Adrenal gland (tissue), 9 donors: ENCODE measurements at regions not wholly inside any gene's neighbourhood (a gene's known extent, or its start where the extent isn't known, plus 50 kb on each side); places are given as distances from the start of the nearest gene placed in this dataset.

Experiments
- DNase-seq, 7 donors: peaks; one replicate each; pipeline ENCODE4 v3.0.0-alpha.2; 2019 to 2020
- H3K27ac ChIP-seq, 5 donors: fragments of 200-600 bp; sonication (generic) in 4 of 5; 1 replicate in 3 of 5; 2 replicates in 2 of 5; pipeline versions ENCODE4 v1.5.1 to v1.8.0; 2016 to 2020; ENCODE audit warnings: mild to moderate bottlenecking in 1 of 5
- H3K27me3 ChIP-seq: fragments of 200-600 bp; 2 replicates; pipeline ENCODE4 v1.8.0; 2021
- H3K36me3 ChIP-seq, 2 donors: fragments of 200-600 bp; replicated peaks in 1 of 2; 1 replicate in 1 of 2; 2 replicates in 1 of 2; pipeline versions ENCODE4 v1.5.1 to v1.8.0; 2018 to 2022
- H3K4me1 ChIP-seq, 2 donors: fragments of 200-600 bp; replicated peaks in 1 of 2; 1 replicate in 1 of 2; 2 replicates in 1 of 2; pipeline versions ENCODE4 v1.5.1 to v1.8.0; 2018 to 2021
- H3K4me3 ChIP-seq, 4 donors: fragments of 200-600 bp; sonication (generic) in 3 of 4; one replicate each; pipeline ENCODE4 v1.5.1; 2016 to 2018
- H3K9me3 ChIP-seq, 3 donors: fragments of 200-600 bp; sonication (generic) in 1 of 3; replicated peaks in 1 of 3; 1 replicate in 2 of 3; 2 replicates in 1 of 3; pipeline versions ENCODE4 v1.5.1 to v1.8.0; 2016 to 2021
- CTCF ChIP-seq, 6 experiments: fragments of 450-650 bp in 4 of 6; fragments of 200-600 bp in 2 of 6; sonication (generic) in 1 of 6; IDR thresholded peaks; 1 replicate in 5 of 6; 2 replicates in 1 of 6; pipeline versions ENCODE4 v1.5.1 to v1.8.0; 2016 to 2021; ENCODE audit warnings: antibody characterized with exemption in 6 of 6, mild to moderate bottlenecking in 2 of 6, moderate library complexity in 1 of 6
- POLR2A ChIP-seq, 2 donors: fragments of 450-650 bp; IDR thresholded peaks; one replicate each; pipeline ENCODE4 v1.6.1; 2017; ENCODE audit warnings: antibody characterized with exemption in 2 of 2, mild to moderate bottlenecking in 2 of 2, moderate library complexity in 1 of 2
- WGBS, 4 donors: extraction: QIAGEN DNeasy Blood & Tissue Kit in 2 of 4; methylation state at CpG; one replicate each; pipeline versions ENCODE4 v1.1.5 to v1.1.7; 2013 to 2017; 5-methylcytosine and 5-hydroxymethylcytosine counted together
- intact Hi-C, 2 donors: fragments of 100-400 bp; cut with DNase I; formaldehyde crosslinking; loops; one replicate each; pipeline versions ENCODE4 v1.14.1 to v1.15.0; 2022 to 2023
- donor health status: healthy with polysubstance abuse.
- donor health status: Bipolar disorder and iron deficiency.
- donor health status: DM: yes; HTN: yes; CAD: no.
- donor health status: DM: no; HTN: no; CAD: no.
- donor health status: DM: no; HTN: no; CAD: no.

DNA sequence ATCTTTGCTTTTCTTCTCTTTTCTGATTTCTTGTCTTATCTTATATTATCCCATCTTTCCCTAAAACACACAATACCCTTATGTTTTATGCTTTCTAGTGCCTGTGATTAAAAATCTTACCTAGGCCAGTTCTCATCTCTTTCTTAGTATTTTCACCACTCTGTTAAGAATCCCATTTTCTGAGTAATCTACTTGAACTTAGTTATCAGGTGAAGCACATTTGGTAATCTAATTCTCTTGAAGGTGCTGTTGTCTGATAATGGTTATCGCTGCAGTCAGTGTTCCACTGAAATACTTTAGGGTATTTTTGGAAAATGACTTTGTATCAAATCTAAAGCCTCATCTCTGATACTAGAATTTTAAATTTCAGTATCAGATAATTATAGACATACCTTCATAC is 192.5 kb upstream of the MAN1A1 start:
- no peak for DNase-seq
- TF ChIP-seq POLR2A (IDR thresholded peaks at IDR 0.05): no peak
- no peak for TF ChIP-seq CTCF (IDR thresholded peaks at IDR 0.05)
- Histone ChIP-seq H3K9me3 (peaks cover 0 to 6% (median 0%) of the 10 kb centered on the region in 3 donors), H3K27me3 (no peaks in the 10 kb centered on the region), H3K4me3 (no peak overlapping the region), H3K4me1 (no peaks in the 10 kb centered on the region), H3K27ac (no peak overlapping the region), H3K36me3 (no peaks in the 10 kb centered on the region)
- intact Hi-C loops: no loop called here
- 93 to 100% (median 98%) methylated on average over 1 of the region's 1 CpG for WGBS, 4 donors

- no peaks in the 10 kb centered on the region for H3K27me3 ChIP-seq
- no peak overlapping the region for H3K27ac ChIP-seq
- WGBS, 4 donors: 37 to 62% (median 52%) methylated on average over 3 of the region's 3 CpGs
- H3K4me3 ChIP-seq: no peak overlapping the region
- DNase-seq: no peak
- peaks cover 0 to 6% (median 0%) of the 10 kb centered on the region in 3 donors for H3K9me3 ChIP-seq
- no peak for TF ChIP-seq CTCF (IDR thresholded peaks at IDR 0.05)
- TF ChIP-seq POLR2A (IDR thresholded peaks at IDR 0.05): no peak
- no peaks in the 10 kb centered on the region for H3K36me3 ChIP-seq
- intact Hi-C loops: no loop called here
- H3K4me1 ChIP-seq: no peaks in the 10 kb centered on the region
Measured at GRCh38 chr6:119541132-119541905, 191.8 kb upstream of the MAN1A1 start.

DNA sequence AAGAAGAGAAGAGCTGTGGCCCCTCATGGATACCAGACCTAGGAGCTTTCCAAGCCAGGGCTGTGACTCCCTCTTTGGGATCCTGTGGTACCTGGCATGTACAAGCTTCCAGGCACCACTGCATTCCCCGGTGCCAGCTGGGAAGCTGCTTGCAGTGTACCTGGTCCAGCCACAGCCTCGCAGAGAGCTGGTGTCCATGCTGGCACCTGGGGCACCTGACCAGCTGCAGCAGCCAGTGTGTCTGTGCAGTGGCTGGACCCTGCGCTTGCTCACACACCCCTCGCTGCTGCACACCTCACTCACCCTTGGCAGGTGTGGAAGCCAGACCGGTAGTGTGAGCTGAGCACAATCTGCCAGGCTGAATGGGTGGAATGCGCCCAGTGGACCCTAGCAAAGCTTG is 190.9 kb upstream of the MAN1A1 start:
- Histone ChIP-seq H3K27me3 (no peaks in the 10 kb centered on the region), H3K4me3 (no peak overlapping the region), H3K9me3 (peaks cover 0 to 6% (median 0%) of the 10 kb centered on the region in 3 donors), H3K36me3 (no peaks in the 10 kb centered on the region), H3K27ac (no peak overlapping the region), H3K4me1 (no peaks in the 10 kb centered on the region)
- no peak for DNase-seq
- TF ChIP-seq POLR2A (IDR thresholded peaks at IDR 0.05): no peak
- TF ChIP-seq CTCF (IDR thresholded peaks at IDR 0.05): no peak
- intact Hi-C loops: no loop called here
- 90 to 96% (median 94%) methylated on average over 4 to 6 of the region's 6 CpGs for WGBS, 4 donors

DNA sequence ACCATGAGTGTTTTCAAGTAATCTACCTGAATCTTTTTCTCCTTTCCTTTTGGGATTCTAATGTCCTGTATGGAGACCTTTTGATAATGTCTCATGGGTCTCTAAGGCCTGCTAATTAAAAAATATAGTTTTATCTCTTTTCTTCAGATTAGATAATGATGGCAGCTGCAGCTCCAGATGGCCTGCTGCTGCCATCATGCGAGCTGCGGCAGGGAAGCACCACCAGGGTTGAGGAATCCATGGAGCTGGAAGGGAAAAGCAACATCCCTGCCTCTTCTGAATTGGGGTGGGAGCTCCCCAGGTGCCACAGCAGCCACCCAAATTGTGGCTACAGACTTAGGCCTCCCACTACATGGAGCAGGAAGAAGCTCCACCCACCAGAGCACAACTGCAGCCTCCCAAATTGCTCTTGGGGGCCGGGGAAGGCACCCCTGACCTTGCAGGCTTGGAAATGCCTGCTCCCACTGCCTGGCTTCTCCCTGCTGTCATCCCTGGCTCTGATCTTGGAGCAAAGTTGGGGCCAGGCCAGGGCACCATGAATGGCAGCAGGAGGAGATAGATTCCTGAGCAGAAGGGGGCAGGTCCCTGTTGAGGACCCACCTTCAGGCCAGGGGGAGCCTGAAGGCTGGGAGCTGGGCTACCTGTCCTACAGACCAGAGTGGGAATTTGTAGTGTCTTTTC is 189.6 kb upstream of the MAN1A1 start:
- no peak for TF ChIP-seq POLR2A (IDR thresholded peaks at IDR 0.05)
- no peak for TF ChIP-seq CTCF (IDR thresholded peaks at IDR 0.05)
- Histone ChIP-seq H3K36me3 (no peaks in the 10 kb centered on the region), H3K27ac (no peak overlapping the region), H3K4me1 (no peaks in the 10 kb centered on the region), H3K4me3 (no peak overlapping the region), H3K9me3 (peaks cover 0 to 6% (median 0%) of the 10 kb centered on the region in 3 donors), H3K27me3 (no peaks in the 10 kb centered on the region)
- intact Hi-C loops: no loop called here
- DNase-seq: no peak
- 80 to 97% (median 90%) methylated on average over 3 of the region's 3 CpGs for WGBS, 4 donors
